OCI-LY1 (cell line): ENCODE measurements at regions not wholly inside any gene's neighbourhood (a gene's known extent, or its start where the extent isn't known, plus 50 kb on each side); places are given as distances from the start of the nearest gene placed in this dataset.

Experiments used
- H2AFZ ChIP-seq: fragments of 200-600 bp; sonication (generic), shearing (Covaris generic); 2 replicates; pipeline ENCODE4 v1.6.0; 2014; ENCODE audit warnings: antibody characterized with exemption, mild to moderate bottlenecking, low read length
- H3F3A ChIP-seq: fragments of 200-600 bp; sonication (generic), shearing (Covaris generic); 2 replicates; pipeline ENCODE4 v1.6.0; 2014; ENCODE audit warnings: mild to moderate bottlenecking, antibody characterized with exemption, low read length, moderate library complexity; ENCODE audit not compliant: insufficient read depth
- H3K27ac ChIP-seq: fragments of 200-600 bp; sonication (generic); 2 replicates; pipeline ENCODE4 v1.5.1; 2014; ENCODE audit warnings: low read length, mixed run types, mild to moderate bottlenecking, low read depth; ENCODE audit not compliant: poor library complexity, severe bottlenecking
- H3K27me3 ChIP-seq: fragments of 200-600 bp; sonication (generic); 2 replicates; pipeline ENCODE4 v1.6.0; 2014; ENCODE audit warnings: antibody characterized with exemption, mild to moderate bottlenecking, low read length, moderate library complexity; ENCODE audit not compliant: insufficient read depth
- H3K36me3 ChIP-seq: fragments of 200-600 bp; sonication (generic); 2 replicates; pipeline ENCODE4 v1.6.1; 2014; ENCODE audit warnings: mild to moderate bottlenecking, antibody characterized with exemption, low read length, moderate library complexity, mixed read lengths; ENCODE audit not compliant: insufficient read depth
- H3K4me1 ChIP-seq: fragments of 200-600 bp; sonication (generic); 2 replicates; pipeline ENCODE4 v1.5.1; 2014; ENCODE audit warnings: mild to moderate bottlenecking, low read length, moderate library complexity; ENCODE audit not compliant: insufficient read depth, severe bottlenecking
- H3K4me2 ChIP-seq: fragments of 200-600 bp; sonication (generic), shearing (Covaris generic); 2 replicates; pipeline ENCODE4 v1.6.1; 2014; ENCODE audit warnings: low read length
- H3K4me3 ChIP-seq: fragments of 200-600 bp; sonication (generic); 2 replicates; pipeline ENCODE4 v1.5.1; 2014; ENCODE audit warnings: low read length, low read depth, mild to moderate bottlenecking, mixed read lengths; ENCODE audit not compliant: poor library complexity, severe bottlenecking
- H3K79me2 ChIP-seq: fragments of 200-600 bp; shearing (Covaris generic); 2 replicates; pipeline ENCODE4 v1.6.1; 2016; ENCODE audit warnings: mixed run types, low read length, mixed read lengths; ENCODE audit not compliant: insufficient read depth
- H3K9ac ChIP-seq: fragments of 200-600 bp; sonication (generic), shearing (Covaris generic); 2 replicates; pipeline ENCODE4 v1.6.1; 2014; ENCODE audit warnings: mild to moderate bottlenecking, low read length, mixed read lengths
- H3K9me2 ChIP-seq: fragments of 200-600 bp; sonication (generic), shearing (Covaris generic); 2 replicates; pipeline ENCODE4 v1.6.1; 2014; ENCODE audit warnings: low read depth, mild to moderate bottlenecking, low read length, mixed read lengths
- H3K9me3 ChIP-seq: fragments of 200-600 bp; shearing (Covaris generic); 2 replicates; pipeline ENCODE4 v1.6.1; 2014; ENCODE audit warnings: low read length, mixed read lengths
- H4K20me1 ChIP-seq: fragments of 200-600 bp; sonication (generic), shearing (Covaris generic); 2 replicates; pipeline ENCODE4 v1.6.0; 2016; ENCODE audit warnings: mild to moderate bottlenecking, low read length; ENCODE audit not compliant: insufficient read depth
- CTCF ChIP-seq: fragments of 200-600 bp; sonication (generic), shearing (Covaris generic); IDR thresholded peaks from 2 replicates; pipeline ENCODE4 v1.5.1; 2017; ENCODE audit warnings: mild to moderate bottlenecking, antibody characterized with exemption, low read length, moderate library complexity, mixed read lengths
- EZH2 ChIP-seq: fragments of 200-600 bp; sonication (generic), shearing (Covaris generic); IDR thresholded peaks from 2 replicates; pipeline ENCODE4 v1.8.0; 2017; ENCODE audit warnings: borderline replicate concordance, mixed run types, mild to moderate bottlenecking, antibody characterized with exemption, low read length, moderate library complexity, mixed read lengths

DNA sequence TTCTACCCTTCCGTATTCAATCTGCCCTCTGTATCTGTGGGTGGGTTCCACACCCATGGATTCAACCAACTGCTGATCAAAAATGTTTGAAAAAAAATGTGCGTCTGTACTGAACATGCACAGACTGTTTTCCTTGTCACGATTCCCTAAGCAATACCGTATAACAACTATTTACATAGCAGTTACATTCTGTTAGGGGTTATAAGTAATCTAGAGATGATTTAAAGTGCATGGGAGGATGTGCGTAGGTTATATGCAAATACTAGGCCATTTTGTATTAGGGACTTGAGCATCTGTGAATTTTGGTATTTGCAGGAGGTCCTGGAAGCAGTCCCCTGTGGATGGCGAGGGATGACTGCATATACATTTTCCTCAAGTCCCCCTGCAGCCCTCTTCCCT is 486.9 kb downstream of the PREX1 start:
- Histone ChIP-seq H3K4me3 (no peak overlapping the region), H3K36me3 (no peaks in the 10 kb centered on the region), H3K9me2 (no peaks in the 10 kb centered on the region), H4K20me1 (no peaks in the 10 kb centered on the region), H3F3A (no peaks in the 10 kb centered on the region), H3K4me2 (no peak overlapping the region), H3K79me2 (no peaks in the 10 kb centered on the region), H3K27ac (no peak overlapping the region), H3K9ac (no peak overlapping the region), H3K27me3 (no peaks in the 10 kb centered on the region), H3K4me1 (no peaks in the 10 kb centered on the region), H3K9me3 (no peaks in the 10 kb centered on the region), H2AFZ (no peak overlapping the region)
- no peak for TF ChIP-seq CTCF
- no peak for TF ChIP-seq EZH2

DNA sequence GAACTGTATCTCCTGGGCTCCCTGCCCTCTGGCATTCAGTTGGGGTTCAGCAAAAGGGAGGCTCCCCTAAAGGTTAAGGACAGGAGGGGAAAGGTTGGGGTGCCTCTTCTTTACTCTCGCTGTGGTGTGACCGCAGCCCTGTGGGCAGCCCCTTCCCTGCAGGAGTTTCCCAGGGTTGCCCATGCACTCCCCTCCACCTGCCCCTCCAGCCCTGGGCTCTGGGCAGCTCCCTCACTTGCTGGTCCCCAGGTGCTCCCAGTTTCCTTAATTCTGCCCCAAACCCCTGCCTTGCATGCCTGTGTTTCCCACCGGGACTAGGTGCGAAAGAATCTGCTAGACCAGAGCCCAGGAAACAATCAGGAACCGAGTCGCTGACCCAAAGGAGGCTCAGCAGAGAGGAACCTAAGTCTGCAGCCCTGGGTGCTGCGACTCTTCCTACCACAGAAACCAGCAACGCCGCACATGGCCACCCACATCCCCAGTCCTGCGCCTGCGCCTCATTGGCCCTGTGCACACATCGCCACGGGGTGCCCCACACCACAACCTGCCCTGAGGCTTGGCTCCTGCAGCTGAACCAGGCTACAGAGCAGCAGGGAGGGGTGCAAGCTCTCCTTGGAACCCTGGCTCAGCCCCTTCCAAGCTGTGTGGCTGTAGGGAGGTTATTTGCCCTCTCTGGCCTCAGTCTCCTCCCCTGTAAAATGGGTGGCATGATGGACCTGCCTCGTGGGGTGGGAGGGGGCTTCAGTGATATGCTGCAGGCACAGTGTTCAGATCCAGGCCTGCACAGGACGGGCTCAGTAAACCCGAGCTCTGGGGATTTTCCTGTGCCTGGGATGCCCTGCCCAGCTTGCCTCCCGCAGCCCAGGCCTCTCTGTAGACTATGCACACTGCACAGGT is 487.6 kb downstream of the PREX1 start:
- Histone ChIP-seq H3K9me2 (no peaks in the 10 kb centered on the region), H3K4me2 (no peak overlapping the region), H3K36me3 (no peaks in the 10 kb centered on the region), H3K4me1 (no peaks in the 10 kb centered on the region), H4K20me1 (no peaks in the 10 kb centered on the region), H3F3A (no peaks in the 10 kb centered on the region), H3K27me3 (no peaks in the 10 kb centered on the region), H3K27ac (no peak overlapping the region), H2AFZ (no peak overlapping the region), H3K9me3 (no peaks in the 10 kb centered on the region), H3K79me2 (no peaks in the 10 kb centered on the region), H3K9ac (no peak overlapping the region), H3K4me3 (no peak overlapping the region)
- TF ChIP-seq EZH2 (no peak), CTCF (no peak)

GRCh38 chr20:48339190-48339985 is 488.4 kb downstream of the PREX1 start:
- Histone ChIP-seq H3K9ac (no peak overlapping the region), H3F3A (no peaks in the 10 kb centered on the region), H2AFZ (no peak overlapping the region), H4K20me1 (no peaks in the 10 kb centered on the region), H3K9me3 (no peaks in the 10 kb centered on the region), H3K79me2 (no peaks in the 10 kb centered on the region), H3K9me2 (no peaks in the 10 kb centered on the region), H3K4me1 (no peaks in the 10 kb centered on the region), H3K27ac (no peak overlapping the region), H3K4me3 (no peak overlapping the region), H3K36me3 (no peaks in the 10 kb centered on the region), H3K4me2 (no peak overlapping the region), H3K27me3 (0 out of 2 replicates have a peak, but pooled peaks cover under 1% of the 10 kb centered on the region)
- TF ChIP-seq CTCF: no peak
- TF ChIP-seq EZH2: no peak
